HL-60 (cell line): ENCODE measurements at regions not wholly inside any gene's neighbourhood (a gene's known extent, or its start where the extent isn't known, plus 50 kb on each side); places are given as distances from the start of the nearest gene placed in this dataset.

Source experiments
- DNase-seq, 2 experiments: peaks; one replicate each; pipeline ENCODE4 v3.0.0-alpha.2; 2010 to 2020; ENCODE audit warnings: low read depth in 1 of 2, low spot score in 1 of 2
- H3K27ac ChIP-seq: fragments of 250-450 bp; sonication (Bioruptor Pico); replicated peaks from 2 replicates; pipeline ENCODE4 v1.5.1; 2020; ENCODE audit warnings: mild to moderate bottlenecking, moderate library complexity
- H3K27me3 ChIP-seq: fragments of 250-450 bp; sonication (Bioruptor Pico); 2 replicates; pipeline ENCODE4 v1.5.1; 2021; ENCODE audit warnings: mild to moderate bottlenecking, moderate library complexity; ENCODE audit not compliant: insufficient read depth, poor library complexity, severe bottlenecking
- H3K4me3 ChIP-seq: replicated peaks from 2 replicates; pipeline ENCODE4 v1.5.1; 2011; ENCODE audit warnings: mild to moderate bottlenecking, control low read depth, low read length; ENCODE audit not compliant: insufficient read depth
- GABPA ChIP-seq: IDR thresholded peaks from 2 replicates; pipeline ENCODE4 v1.6.1; 2012; ENCODE audit warnings: low read depth
- POLR2AphosphoS5 ChIP-seq: IDR thresholded peaks from 2 replicates; pipeline ENCODE4 v1.6.1; 2012; ENCODE audit warnings: low read depth
- REST ChIP-seq: IDR thresholded peaks from 2 replicates; pipeline ENCODE4 v1.6.1; 2012; ENCODE audit warnings: low read depth; ENCODE audit not compliant: insufficient replicate concordance
- SPI1 ChIP-seq: IDR thresholded peaks from 2 replicates; pipeline ENCODE4 v1.6.1; 2012; ENCODE audit warnings: low read depth, mild to moderate bottlenecking, borderline replicate concordance
- TF ChIP-seq, protein P1 (sequence below): IDR thresholded peaks from one replicate; pipeline ENCODE4 v1.5.1; 2011; ENCODE audit warnings: low read length, control low read depth, inconsistent platforms; ENCODE audit not compliant: insufficient read depth

GRCh38 chr21:28758883-28759242, 233.8 kb downstream of the LTN1 start:
- TF ChIP-seq, protein P1, sequence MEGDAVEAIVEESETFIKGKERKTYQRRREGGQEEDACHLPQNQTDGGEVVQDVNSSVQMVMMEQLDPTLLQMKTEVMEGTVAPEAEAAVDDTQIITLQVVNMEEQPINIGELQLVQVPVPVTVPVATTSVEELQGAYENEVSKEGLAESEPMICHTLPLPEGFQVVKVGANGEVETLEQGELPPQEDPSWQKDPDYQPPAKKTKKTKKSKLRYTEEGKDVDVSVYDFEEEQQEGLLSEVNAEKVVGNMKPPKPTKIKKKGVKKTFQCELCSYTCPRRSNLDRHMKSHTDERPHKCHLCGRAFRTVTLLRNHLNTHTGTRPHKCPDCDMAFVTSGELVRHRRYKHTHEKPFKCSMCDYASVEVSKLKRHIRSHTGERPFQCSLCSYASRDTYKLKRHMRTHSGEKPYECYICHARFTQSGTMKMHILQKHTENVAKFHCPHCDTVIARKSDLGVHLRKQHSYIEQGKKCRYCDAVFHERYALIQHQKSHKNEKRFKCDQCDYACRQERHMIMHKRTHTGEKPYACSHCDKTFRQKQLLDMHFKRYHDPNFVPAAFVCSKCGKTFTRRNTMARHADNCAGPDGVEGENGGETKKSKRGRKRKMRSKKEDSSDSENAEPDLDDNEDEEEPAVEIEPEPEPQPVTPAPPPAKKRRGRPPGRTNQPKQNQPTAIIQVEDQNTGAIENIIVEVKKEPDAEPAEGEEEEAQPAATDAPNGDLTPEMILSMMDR = no peak
- TF ChIP-seq REST (no peak), POLR2AphosphoS5 (no peak), SPI1 (no peak), GABPA (no peak)
- no peak for DNase-seq
- no peak overlapping the region for H3K27ac ChIP-seq
- no peak overlapping the region for H3K4me3 ChIP-seq
- H3K27me3 ChIP-seq = no peaks in the 10 kb centered on the region

DNA sequence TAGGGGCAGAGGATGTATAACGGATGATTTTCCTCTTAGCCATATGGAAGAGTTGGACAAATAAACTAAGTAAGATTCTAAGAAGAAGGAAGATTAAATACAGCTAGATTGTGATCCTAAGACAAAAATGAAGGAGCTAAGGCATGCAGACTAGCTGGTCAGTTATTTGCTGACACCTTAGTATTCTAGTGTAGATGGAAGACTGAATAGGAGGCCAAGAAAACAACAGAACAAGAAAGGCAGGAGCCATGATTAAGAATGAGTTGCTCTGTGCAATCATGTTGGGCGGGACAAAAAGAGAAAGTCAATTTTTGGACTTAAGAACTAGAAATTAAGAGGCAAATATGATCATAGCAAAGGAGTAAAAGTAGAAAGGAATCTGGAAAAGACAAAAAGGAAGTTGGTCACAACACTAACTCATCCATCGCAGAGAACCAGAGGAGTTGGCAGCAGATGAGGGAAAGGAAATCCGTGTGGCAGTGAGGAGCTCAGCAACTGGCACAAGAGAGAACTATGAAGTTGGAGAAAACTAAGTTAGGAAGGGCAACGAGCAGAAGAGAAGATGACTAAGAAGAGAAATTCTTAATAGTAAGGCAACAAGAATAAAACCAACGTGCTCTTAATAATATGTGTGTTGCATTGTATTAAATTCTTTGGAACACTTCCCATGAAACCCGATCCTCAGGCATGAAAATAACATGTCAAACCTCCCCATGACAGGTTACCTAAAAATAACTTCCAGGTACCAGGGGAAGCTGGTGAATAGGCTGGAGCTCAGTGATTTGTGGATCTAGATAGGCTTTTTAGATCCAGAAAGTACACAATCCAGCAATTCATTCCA, 234.4 kb downstream of the LTN1 start:
- no peak overlapping the region for H3K27ac ChIP-seq
- DNase-seq = no peak

GRCh38 chr21:28754862-28755261, 237.8 kb downstream of the LTN1 start:
- no peak overlapping the region for H3K27ac ChIP-seq
- H3K27me3 ChIP-seq = no peaks in the 10 kb centered on the region
- H3K4me3 ChIP-seq = no peak overlapping the region
- DNase-seq = no peak
- TF ChIP-seq REST = no peak

More for the DNA sequence above, 234.4 kb downstream of the LTN1 start:
- Histone ChIP-seq H3K27me3 (no peaks in the 10 kb centered on the region), H3K4me3 (no peak overlapping the region)
- TF ChIP-seq SPI1 (no peak), POLR2AphosphoS5 (no peak), REST (no peak), GABPA (no peak)
- TF ChIP-seq, protein P1 = no peak
